ENCODE measurements at regions not wholly inside any gene's neighbourhood (a gene's known extent, or its start where the extent isn't known, plus 50 kb on each side); places are given as distances from the start of the nearest gene placed in this dataset.

DNA sequence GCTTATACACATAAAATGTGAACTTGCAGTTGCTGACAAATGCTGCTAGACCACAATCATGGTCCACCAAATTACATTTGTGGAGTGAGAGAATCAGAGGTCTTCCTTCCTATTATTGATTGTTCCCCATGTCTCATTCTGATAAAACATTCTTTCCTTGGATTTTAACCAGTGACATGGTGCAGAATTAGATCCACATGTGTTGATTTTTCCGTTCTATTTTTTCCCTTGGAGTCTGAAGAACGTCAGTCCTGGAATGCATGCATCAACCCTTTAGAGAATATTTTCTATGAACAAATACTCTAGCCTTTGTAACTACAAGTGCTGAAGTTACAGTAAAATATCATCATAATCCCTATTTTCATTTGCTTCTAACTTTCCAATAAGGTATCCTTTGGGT, 170.7 kb upstream of the SPRY4 start:
- Histone ChIP-seq H3K27me3 (no peaks in the 10 kb centered on the region), H3K9me3 (no peaks in the 10 kb centered on the region), H3K36me3 (no peaks in the 10 kb centered on the region), H3K4me3 (ENCODE audit: low read depth, low read length) (no peak overlapping the region), H3K4me1 (no peaks in the 10 kb centered on the region)
- TF ChIP-seq, protein P1, sequence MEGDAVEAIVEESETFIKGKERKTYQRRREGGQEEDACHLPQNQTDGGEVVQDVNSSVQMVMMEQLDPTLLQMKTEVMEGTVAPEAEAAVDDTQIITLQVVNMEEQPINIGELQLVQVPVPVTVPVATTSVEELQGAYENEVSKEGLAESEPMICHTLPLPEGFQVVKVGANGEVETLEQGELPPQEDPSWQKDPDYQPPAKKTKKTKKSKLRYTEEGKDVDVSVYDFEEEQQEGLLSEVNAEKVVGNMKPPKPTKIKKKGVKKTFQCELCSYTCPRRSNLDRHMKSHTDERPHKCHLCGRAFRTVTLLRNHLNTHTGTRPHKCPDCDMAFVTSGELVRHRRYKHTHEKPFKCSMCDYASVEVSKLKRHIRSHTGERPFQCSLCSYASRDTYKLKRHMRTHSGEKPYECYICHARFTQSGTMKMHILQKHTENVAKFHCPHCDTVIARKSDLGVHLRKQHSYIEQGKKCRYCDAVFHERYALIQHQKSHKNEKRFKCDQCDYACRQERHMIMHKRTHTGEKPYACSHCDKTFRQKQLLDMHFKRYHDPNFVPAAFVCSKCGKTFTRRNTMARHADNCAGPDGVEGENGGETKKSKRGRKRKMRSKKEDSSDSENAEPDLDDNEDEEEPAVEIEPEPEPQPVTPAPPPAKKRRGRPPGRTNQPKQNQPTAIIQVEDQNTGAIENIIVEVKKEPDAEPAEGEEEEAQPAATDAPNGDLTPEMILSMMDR (IDR thresholded peaks at IDR 0.05; ENCODE audit: low read depth, low read length): no peak
- DNase-seq: no peak

DNA sequence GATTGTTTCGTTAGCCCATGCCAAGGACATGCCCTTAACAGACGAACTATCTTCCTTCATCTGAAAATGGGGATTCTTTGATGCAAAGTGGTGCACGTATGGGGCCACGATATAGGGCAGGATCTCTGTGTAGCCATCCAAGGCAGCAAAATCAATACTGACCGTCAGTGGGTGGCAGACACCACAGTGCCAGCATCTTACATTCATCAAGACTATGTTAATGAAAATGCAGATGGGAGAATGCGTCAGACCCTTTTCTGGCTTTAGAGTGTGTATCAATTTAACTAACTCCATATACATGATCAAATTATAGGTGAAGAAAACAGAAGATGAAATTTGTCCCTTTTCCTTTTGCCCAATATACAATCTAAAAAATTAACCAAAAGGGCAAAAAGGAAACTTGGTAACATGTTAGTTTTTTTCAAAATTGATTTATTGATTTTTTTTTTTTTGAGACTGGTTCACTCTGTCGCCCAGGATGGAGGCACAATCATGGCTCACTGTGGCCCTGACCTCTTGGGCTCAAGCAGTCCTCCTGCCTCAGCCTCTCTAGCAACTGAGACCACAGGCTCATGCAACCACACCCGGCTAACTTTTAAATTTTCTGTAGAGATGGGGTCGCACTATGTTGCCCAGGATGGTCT, 169.2 kb upstream of the SPRY4 start:
- no peaks in the 10 kb centered on the region for H3K36me3 ChIP-seq
- TF ChIP-seq, protein P1 (IDR thresholded peaks at IDR 0.05; ENCODE audit: low read depth, low read length): no peak
- no peaks in the 10 kb centered on the region for H3K27me3 ChIP-seq
- H3K9me3 ChIP-seq: no peaks in the 10 kb centered on the region
- no peaks in the 10 kb centered on the region for H3K4me1 ChIP-seq
- no peak for DNase-seq
- no peak overlapping the region for H3K4me3 ChIP-seq (ENCODE audit: low read depth, low read length)

DNA sequence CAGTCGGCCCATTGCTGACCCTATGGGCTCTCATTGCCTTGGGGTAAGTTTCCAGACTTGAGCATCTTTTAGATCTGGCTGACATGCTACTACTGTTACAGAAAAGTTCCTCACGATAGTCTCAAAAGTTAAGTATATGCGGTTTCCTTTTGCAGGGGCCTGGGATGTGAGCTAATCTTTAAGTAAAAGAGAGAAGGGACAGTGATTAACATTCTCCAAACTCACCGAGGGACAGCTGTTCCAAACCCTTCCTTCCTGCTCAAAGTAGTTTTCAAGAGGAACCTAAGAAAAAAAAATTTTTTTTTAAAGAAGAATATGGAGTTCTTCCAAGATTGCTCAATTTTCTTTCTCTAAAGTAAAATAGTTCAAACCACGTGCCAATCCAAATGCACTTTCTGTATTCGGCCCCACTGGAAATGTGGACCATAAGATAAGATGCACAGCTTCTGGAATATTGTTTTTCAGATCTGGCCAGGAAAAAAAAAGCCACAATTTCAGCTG, 168.0 kb upstream of the SPRY4 start:
- no peak overlapping the region for H3K4me3 ChIP-seq (ENCODE audit: low read depth, low read length)
- H3K36me3 ChIP-seq: no peaks in the 10 kb centered on the region
- TF ChIP-seq, protein P1 (IDR thresholded peaks at IDR 0.05; ENCODE audit: low read depth, low read length): no peak
- H3K9me3 ChIP-seq: no peaks in the 10 kb centered on the region
- no peaks in the 10 kb centered on the region for H3K4me1 ChIP-seq
- H3K27me3 ChIP-seq: no peaks in the 10 kb centered on the region
- no peak for DNase-seq

DNA sequence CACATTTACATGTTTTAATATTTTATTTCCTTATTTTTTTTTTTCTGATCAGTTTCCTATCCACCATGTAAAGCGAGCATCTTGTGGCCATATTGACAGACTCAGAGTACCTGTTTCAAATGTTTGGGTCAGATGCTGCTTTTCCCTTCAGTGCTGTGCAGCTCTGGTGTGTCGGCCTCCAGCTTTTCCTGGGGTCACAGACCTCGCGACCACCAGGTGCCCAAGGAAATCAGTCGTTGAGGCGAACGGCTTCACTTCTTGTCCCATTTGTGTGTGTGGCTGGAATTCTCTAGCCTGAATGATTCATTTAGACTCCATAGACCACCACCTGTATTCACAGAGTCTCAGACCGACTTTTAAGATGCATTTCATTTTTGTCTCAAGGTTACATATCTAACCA, 166.9 kb upstream of the SPRY4 start:
- TF ChIP-seq, protein P1 (IDR thresholded peaks at IDR 0.05; ENCODE audit: low read depth, low read length): no peak
- Histone ChIP-seq H3K4me1 (no peaks in the 10 kb centered on the region), H3K4me3 (ENCODE audit: low read depth, low read length) (no peak overlapping the region), H3K9me3 (no peaks in the 10 kb centered on the region), H3K36me3 (no peaks in the 10 kb centered on the region), H3K27me3 (no peaks in the 10 kb centered on the region)
- DNase-seq: no peak

DNA sequence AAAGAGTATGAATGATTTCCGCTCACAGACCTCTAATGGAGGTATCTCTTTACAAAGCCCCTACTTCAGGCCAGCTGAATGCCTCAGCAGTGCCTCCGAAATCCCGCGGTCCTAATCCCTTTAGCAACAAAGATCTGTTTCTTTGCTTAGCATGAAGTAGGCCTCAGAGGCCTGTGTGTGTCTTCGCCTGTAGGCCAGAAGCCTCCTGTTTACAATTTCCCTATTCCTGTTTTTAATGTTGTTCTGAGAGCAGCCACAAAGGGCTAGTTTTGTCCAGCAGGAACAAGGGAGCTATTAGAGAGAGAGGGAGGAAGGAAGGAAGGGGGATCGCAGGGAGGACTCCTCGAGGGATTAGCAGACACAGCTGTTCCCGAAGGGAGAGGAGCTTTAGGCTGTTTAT, 166.4 kb upstream of the SPRY4 start:
- TF ChIP-seq, protein P1 (IDR thresholded peaks at IDR 0.05; ENCODE audit: low read depth, low read length): no peak
- no peak for DNase-seq
- H3K9me3 ChIP-seq: no peaks in the 10 kb centered on the region

DNA sequence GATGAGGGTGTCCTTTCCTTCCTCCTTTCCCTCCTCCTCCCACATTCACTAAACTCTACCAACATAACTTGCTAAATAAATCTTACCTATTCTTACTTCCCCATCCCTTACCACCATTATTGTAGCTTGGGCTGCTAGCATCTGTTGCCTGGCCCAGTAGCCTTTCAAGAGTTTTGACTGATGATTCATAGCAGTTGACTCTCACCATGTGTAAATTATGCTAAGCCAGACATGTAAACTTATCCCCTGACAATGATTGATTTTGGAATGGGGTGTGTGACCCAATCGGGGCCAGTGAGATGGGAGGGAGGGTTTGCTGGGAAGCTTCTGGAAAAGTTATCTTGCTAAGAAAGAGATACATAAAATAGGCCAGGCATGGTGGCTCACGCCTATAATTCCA, 161.8 kb upstream of the SPRY4 start:
- TF ChIP-seq, protein P1 (IDR thresholded peaks at IDR 0.05; ENCODE audit: low read depth, low read length): no peak
- H3K4me3 ChIP-seq (ENCODE audit: low read depth, low read length): no peak overlapping the region
- DNase-seq: no peak
- no peaks in the 10 kb centered on the region; the same call in 1 of the 2 replicates for H3K4me1 ChIP-seq
- no peaks in the 10 kb centered on the region for H3K27me3 ChIP-seq
- no peaks in the 10 kb centered on the region for H3K36me3 ChIP-seq
- no peaks in the 10 kb centered on the region for H3K9me3 ChIP-seq

More for the DNA sequence above, 166.4 kb upstream of the SPRY4 start:
- Histone ChIP-seq H3K36me3 (no peaks in the 10 kb centered on the region), H3K27me3 (no peaks in the 10 kb centered on the region), H3K4me1 (no peaks in the 10 kb centered on the region), H3K4me3 (ENCODE audit: low read depth, low read length) (no peak overlapping the region)

Data from BE2C (cell line).